HAP-1 (cell line): ENCODE measurements at regions not wholly inside any gene's neighbourhood (a gene's known extent, or its start where the extent isn't known, plus 50 kb on each side); places are given as distances from the start of the nearest gene placed in this dataset.
"Not testable (repeated sequence)": the region's sequence is repeated elsewhere in the genome, so short reads cannot be mapped to it uniquely, and the experiment has no call there.

Source experiments
- DNase-seq, 2 experiments: peaks; one replicate each; pipeline ENCODE4 v3.0.0-alpha.2; 2016 to 2020; ENCODE audit warnings: low spot score in 2 of 2
- H3K27me3 ChIP-seq: fragments of 250-450 bp; sonication (Bioruptor Pico); 2 replicates; pipeline ENCODE4 v1.5.1; 2020; ENCODE audit warnings: low read depth, mild to moderate bottlenecking, moderate library complexity
- H3K36me3 ChIP-seq: fragments of 250-450 bp; sonication (Bioruptor Pico); replicated peaks from 2 replicates; pipeline ENCODE4 v1.5.1; 2020; ENCODE audit warnings: mild to moderate bottlenecking
- H3K4me1 ChIP-seq: fragments of 250-450 bp; sonication (Bioruptor Pico); 2 replicates; pipeline ENCODE4 v1.5.1; 2020; ENCODE audit warnings: mild to moderate bottlenecking
- H3K4me3 ChIP-seq: fragments of 250-450 bp; sonication (Bioruptor Pico); 2 replicates; pipeline ENCODE4 v1.5.1; 2020; ENCODE audit warnings: mild to moderate bottlenecking, moderate library complexity
- H3K9me3 ChIP-seq: fragments of 250-450 bp; sonication (Bioruptor Pico); 2 replicates; pipeline ENCODE4 v1.5.1; 2020; ENCODE audit warnings: mild to moderate bottlenecking, moderate library complexity
- in situ Hi-C: fragments of 300-500 bp; cut with MboI; formaldehyde crosslinking; loops from 3 replicates; pipeline ENCODE4 v1.14.3; 2020; ENCODE audit warnings: low sequenced_read_pairs, inconsistent platforms, mixed read lengths

- no peak for DNase-seq
- Histone ChIP-seq H3K4me3 (no peak overlapping the region), H3K4me1 (no peaks in the 10 kb centered on the region), H3K36me3 (no peaks in the 10 kb centered on the region), H3K9me3 (no peaks in the 10 kb centered on the region), H3K27me3 (no peaks in the 10 kb centered on the region)
- in situ Hi-C loops: no loop called here
Observed at GRCh38 chr9:17871213-17871890, 292.5 kb downstream of the SH3GL2 start.

- Histone ChIP-seq H3K4me3 (no peak overlapping the region), H3K36me3 (no peaks in the 10 kb centered on the region), H3K9me3 (no peaks in the 10 kb centered on the region), H3K4me1 (no peaks in the 10 kb centered on the region), H3K27me3 (no peaks in the 10 kb centered on the region)
- in situ Hi-C loops: no loop called here
- DNase-seq: no peak
Observed at GRCh38 chr9:17875886-17876285, 297.0 kb downstream of the SH3GL2 start.

GRCh38 chr9:17876687-17877086, 297.8 kb downstream of the SH3GL2 start:
- H3K9me3 ChIP-seq: no peaks in the 10 kb centered on the region
- no peak for DNase-seq
- no peak overlapping the region for H3K4me3 ChIP-seq
- H3K4me1 ChIP-seq: no peaks in the 10 kb centered on the region
- in situ Hi-C loops: no loop called here
- H3K36me3 ChIP-seq: no peaks in the 10 kb centered on the region
- H3K27me3 ChIP-seq: no peaks in the 10 kb centered on the region

- no peaks in the 10 kb centered on the region for H3K36me3 ChIP-seq
- no peak for DNase-seq
- H3K9me3 ChIP-seq: no peaks in the 10 kb centered on the region
- H3K4me1 ChIP-seq: no peaks in the 10 kb centered on the region
- no peak overlapping the region for H3K4me3 ChIP-seq
- H3K27me3 ChIP-seq: no peaks in the 10 kb centered on the region
- in situ Hi-C loops: no loop called here
Observed at GRCh38 chr9:17878810-17879370, 300.0 kb downstream of the SH3GL2 start.

GRCh38 chr9:17881371-17881770, 302.5 kb downstream of the SH3GL2 start:
- no peaks in the 10 kb centered on the region for H3K36me3 ChIP-seq
- H3K27me3 ChIP-seq: no peaks in the 10 kb centered on the region
- in situ Hi-C loops: no loop called here
- no peak for DNase-seq
- no peaks in the 10 kb centered on the region for H3K4me1 ChIP-seq
- H3K4me3 ChIP-seq: no peak overlapping the region
- H3K9me3 ChIP-seq: no peaks in the 10 kb centered on the region

GRCh38 chr9:17882688-17883594, 304.1 kb downstream of the SH3GL2 start:
- in situ Hi-C loops: no loop called here
- no peak for DNase-seq
- no peaks in the 10 kb centered on the region for H3K36me3 ChIP-seq
- no peaks in the 10 kb centered on the region for H3K4me1 ChIP-seq
- H3K9me3 ChIP-seq: no peaks in the 10 kb centered on the region
- no peaks in the 10 kb centered on the region for H3K27me3 ChIP-seq
- no peak overlapping the region for H3K4me3 ChIP-seq

GRCh38 chr9:17888066-17888465, 309.2 kb downstream of the SH3GL2 start:
- Histone ChIP-seq H3K36me3 (no peaks in the 10 kb centered on the region), H3K4me3 (no peak overlapping the region), H3K4me1 (no peaks in the 10 kb centered on the region), H3K9me3 (no peaks in the 10 kb centered on the region), H3K27me3 (no peaks in the 10 kb centered on the region)
- no peak for DNase-seq
- in situ Hi-C loops: no loop called here

GRCh38 chr9:17888964-17889363, 310.1 kb downstream of the SH3GL2 start:
- H3K4me3 ChIP-seq, H3K36me3 ChIP-seq, H3K4me1 ChIP-seq, H3K27me3 ChIP-seq, DNase-seq, H3K9me3 ChIP-seq, in situ Hi-C loops: not testable (repeated sequence)

GRCh38 chr9:17894501-17895160, 315.8 kb downstream of the SH3GL2 start:
- Histone ChIP-seq H3K36me3 (no peaks in the 10 kb centered on the region), H3K9me3 (no peaks in the 10 kb centered on the region), H3K4me3 (no peak overlapping the region), H3K4me1 (no peaks in the 10 kb centered on the region), H3K27me3 (no peaks in the 10 kb centered on the region)
- in situ Hi-C loops: no loop called here
- DNase-seq: no peak

- Histone ChIP-seq H3K36me3 (no peaks in the 10 kb centered on the region), H3K27me3 (no peaks in the 10 kb centered on the region), H3K4me3 (no peak overlapping the region), H3K9me3 (no peaks in the 10 kb centered on the region), H3K4me1 (no peaks in the 10 kb centered on the region)
- DNase-seq: no peak
- in situ Hi-C loops: no loop called here
Observed at GRCh38 chr9:17900606-17901005, 321.7 kb downstream of the SH3GL2 start.

- H3K36me3 ChIP-seq: no peaks in the 10 kb centered on the region
- no peaks in the 10 kb centered on the region for H3K27me3 ChIP-seq
- H3K9me3 ChIP-seq: no peaks in the 10 kb centered on the region
- in situ Hi-C loops: no loop called here
- no peak overlapping the region for H3K4me3 ChIP-seq
- no peak for DNase-seq
- H3K4me1 ChIP-seq: no peaks in the 10 kb centered on the region
Observed at GRCh38 chr9:17905366-17905765, 326.5 kb downstream of the SH3GL2 start.

- H3K36me3 ChIP-seq: no peaks in the 10 kb centered on the region
- H3K27me3 ChIP-seq: no peaks in the 10 kb centered on the region
- in situ Hi-C loops: no loop called here
- no peaks in the 10 kb centered on the region for H3K4me1 ChIP-seq
- no peaks in the 10 kb centered on the region for H3K9me3 ChIP-seq
- no peak overlapping the region for H3K4me3 ChIP-seq
- DNase-seq: no peak
Observed at GRCh38 chr9:17905781-17906175, 326.9 kb downstream of the SH3GL2 start.

GRCh38 chr9:17906176-17906840, 327.4 kb downstream of the SH3GL2 start:
- Histone ChIP-seq H3K36me3 (no peaks in the 10 kb centered on the region), H3K27me3 (no peaks in the 10 kb centered on the region), H3K4me3 (no peak overlapping the region), H3K9me3 (no peaks in the 10 kb centered on the region), H3K4me1 (no peaks in the 10 kb centered on the region)
- DNase-seq: no peak
- in situ Hi-C loops: no loop called here
